Dedifferentiated amniotic fluid mesenchymal stem cell (primary cell): ENCODE measurements at regions not wholly inside any gene's neighbourhood (a gene's known extent, or its start where the extent isn't known, plus 50 kb on each side); places are given as distances from the start of the nearest gene placed in this dataset.

ENCODE experiments used
- DNase-seq: peaks from one replicate; pipeline ENCODE4 v3.0.0-alpha.2; 2016; ENCODE audit errors: extremely low spot score

DNA sequence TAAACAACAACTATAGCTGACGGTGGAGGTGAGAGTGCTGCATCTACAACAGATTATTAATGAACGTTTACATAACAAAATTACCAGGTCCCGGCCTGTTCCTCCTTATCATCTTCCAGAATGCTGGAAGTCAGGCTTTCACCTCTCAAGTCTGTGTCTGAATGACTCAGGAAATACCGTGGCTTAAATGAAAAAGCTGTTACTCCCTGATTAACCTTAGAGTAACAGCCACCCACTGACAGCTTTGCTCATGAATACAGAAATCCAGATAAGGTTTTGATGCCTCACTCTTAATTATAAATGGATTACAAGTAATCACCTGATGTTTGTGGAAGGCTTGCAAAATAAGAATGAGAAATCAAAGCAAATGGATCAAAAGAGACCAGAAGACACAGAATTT lies 885.3 kb upstream of the CELF4 start:
- DNase-seq: no peak

DNA sequence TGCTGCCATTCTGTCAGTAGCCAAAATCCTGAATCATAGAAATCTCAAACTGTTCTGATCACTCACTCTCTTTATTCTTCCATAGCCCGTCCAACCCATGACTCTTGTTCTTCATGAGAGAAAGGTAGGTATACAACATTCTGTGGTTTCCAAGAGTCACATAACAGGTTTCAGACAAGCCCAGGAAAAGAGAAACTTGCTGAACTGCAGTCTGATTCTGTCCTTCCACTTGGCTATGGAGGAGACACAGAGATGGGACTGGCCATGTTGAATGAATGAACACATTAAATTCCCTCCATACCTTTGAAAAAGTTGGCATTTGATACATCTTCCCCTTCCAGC lies 880.2 kb upstream of the CELF4 start:
- no peak for DNase-seq

- DNase-seq: no peak
These were observed 879.6 kb upstream of the CELF4 start for GRCh38 chr18:38444971-38445803.

- no peak for DNase-seq
These were observed 862.1 kb upstream of the CELF4 start for GRCh38 chr18:38427736-38428135.

GRCh38 chr18:38427234-38427633 lies 861.6 kb upstream of the CELF4 start:
- no peak for DNase-seq

DNA sequence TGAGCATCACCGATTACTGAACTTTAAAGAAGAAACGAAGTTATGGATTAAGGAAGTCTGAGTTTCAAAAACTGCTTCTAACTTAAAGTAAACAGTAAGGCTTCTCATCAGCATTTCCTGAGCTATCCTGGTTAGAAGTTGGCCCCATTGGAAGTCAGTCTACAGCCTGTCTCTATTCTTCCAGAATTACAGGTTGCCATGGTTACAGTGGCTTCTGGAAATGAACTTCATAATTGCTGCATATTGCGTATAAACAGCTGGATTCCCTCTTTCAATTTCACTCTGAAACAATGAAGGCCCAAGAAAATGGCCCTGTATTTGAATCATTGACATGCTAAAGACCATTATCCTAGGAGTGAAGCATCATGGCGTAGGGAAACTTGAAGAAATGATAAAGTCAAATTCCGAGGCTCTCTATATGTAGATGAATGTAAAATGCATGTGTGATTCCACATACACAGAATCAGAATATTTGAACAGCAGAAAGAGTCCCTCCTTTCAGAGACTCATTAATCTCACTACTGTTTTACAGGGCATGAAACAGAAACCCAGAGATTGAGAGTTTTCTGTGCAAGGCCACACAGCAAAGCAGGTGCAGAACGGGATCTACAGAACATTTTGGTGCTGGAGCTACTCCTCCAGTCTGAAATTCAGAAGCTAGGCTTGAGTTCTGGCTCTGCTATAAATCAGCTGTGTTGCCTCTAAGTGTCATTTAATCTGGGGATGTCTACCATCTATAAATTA lies 856.4 kb upstream of the CELF4 start:
- no peak for DNase-seq

GRCh38 chr18:38421021-38421420 lies 855.4 kb upstream of the CELF4 start:
- no peak for DNase-seq

DNA sequence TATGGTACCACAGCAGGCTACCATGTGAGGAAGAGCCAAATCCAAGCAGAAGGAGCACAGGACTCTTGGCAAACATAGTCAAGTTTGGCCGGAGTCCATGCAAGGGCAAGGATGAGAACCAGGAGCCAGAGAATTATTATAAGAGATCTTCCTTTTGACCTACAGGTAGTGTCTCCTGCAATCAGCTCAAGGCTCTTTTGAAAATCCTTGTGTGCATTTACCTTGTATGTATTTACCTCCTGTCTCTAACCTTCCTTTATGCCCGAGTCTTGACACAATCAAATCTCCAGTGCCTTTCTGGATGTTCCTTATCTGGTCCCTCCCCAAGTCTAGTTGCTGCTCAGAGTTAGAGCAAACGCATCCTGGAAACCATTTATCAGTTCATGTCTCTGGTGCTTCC lies 855.0 kb upstream of the CELF4 start:
- DNase-seq: no peak

GRCh38 chr18:38415811-38416210 lies 850.2 kb upstream of the CELF4 start:
- DNase-seq: no peak

- DNase-seq: no peak
These were observed 847.6 kb upstream of the CELF4 start for GRCh38 chr18:38413193-38413592.

DNA sequence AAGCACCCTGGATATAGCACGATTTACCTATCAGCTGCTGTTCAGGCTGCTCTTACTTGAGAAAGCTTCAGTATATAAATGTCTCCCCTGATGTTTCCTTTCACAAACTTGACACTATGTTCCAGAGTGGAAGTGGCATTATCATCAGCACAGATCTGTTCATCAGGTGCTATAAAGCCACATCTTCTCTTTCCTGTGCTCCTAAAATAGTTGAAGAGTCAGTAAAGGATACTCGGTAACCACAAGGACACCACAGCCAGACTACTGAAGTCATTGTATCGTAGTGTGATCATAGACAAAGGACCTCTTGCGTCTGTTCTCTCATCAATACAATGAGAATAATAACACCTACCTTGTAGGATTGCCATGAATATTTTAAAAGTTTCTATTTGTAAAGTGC lies 841.0 kb upstream of the CELF4 start:
- no peak for DNase-seq

GRCh38 chr18:38402509-38402908 lies 836.9 kb upstream of the CELF4 start:
- DNase-seq: no peak

DNA sequence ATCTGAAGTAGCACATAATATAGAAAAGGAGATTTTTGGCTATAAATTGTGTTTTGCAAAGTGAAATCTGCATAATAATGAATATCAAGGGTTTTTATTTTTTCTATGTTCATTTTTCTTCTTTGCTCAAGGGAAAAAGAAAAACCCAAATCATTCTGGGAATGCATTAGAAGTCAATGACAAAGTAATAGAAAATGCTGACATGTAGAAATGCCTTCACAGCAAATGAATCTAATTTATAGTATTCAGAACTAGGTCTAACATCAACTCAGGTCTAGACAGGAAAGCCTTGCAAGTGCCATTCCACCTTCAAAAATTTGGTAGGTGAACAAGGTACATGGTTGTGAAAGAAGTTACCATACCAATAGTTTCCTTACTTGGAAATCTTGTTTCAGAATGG lies 831.5 kb upstream of the CELF4 start:
- DNase-seq: no peak

GRCh38 chr18:38386146-38386545 lies 820.5 kb upstream of the CELF4 start:
- no peak for DNase-seq

DNA sequence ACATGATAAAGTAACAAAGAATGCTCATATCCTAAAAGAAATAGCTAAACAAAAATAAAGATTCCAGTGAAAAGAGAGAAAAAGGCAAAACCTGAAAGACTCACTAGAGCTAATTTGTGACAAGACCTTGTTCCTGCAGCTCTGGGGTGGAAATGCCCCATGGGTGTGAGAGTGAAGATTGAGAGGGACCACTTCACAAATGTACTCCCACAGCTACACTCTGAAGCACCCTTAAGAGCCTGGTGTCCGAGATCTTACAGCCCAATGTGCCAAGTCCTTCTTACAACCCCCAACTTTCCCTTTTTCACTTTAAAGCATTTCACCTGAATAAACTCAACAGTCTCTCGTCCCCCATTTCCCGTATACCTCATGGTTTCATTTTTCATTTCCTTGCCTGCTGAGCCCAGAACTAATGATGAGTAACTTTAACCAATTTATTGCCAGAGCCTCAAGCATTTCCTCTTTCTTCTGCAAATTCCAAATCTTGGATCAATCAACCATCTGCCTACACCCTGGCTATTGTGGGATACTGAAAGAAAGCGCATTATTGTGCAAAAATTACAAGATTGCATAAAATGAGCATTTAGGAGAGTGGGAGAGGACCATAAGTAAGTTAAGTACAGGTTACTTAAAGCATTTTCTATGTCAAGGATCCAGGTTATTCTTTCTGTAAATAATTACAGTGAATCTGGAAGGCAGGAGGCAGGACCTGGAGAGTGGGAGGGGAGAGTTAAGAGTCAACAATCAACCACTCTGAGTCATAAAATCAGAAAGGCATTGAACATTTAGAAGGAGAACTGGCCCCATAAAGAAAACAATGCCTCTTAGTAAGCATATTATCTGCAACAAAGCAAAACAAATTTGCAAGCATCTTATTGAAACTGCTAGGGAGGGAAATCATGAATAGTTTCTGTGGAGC lies 804.4 kb upstream of the CELF4 start:
- DNase-seq: no peak

DNA sequence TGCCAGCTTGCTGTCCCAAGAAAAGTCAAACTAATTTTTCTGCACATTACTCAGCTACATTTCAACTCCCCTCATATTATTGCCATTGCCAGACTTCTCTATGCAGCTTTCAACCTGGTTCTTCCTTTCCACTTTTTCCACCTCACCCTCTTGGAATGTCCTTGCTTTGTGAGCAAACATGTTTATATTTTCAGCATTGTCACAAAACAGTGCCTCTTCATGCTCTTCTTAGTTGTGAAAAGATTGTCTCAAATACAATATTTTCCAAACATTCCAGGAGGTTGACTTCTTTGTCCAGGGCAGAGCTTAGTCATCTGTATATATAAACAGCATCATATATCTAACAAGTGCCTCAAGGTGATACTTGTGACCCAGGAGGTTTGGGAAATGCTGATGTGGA lies 803.3 kb upstream of the CELF4 start:
- DNase-seq: no peak

DNA sequence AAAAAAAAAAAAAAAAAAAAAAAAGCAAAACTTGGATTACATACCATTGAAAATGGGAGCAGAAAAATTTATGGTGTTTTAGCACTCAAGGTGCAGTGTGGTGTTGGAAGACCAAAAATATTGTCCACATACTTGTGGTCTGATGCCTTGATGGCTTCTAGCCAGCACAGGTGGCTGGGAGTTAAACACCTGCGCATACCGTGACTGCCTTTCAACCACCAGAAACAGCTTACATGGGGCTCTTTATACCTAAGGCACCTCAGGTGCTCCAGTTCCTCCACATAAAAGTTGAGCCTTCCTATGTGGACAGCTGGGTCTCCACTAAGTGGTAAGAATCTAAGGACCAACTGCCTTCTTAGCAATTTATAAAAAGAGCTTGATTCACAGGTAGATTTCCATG lies 802.6 kb upstream of the CELF4 start:
- DNase-seq: no peak

DNA sequence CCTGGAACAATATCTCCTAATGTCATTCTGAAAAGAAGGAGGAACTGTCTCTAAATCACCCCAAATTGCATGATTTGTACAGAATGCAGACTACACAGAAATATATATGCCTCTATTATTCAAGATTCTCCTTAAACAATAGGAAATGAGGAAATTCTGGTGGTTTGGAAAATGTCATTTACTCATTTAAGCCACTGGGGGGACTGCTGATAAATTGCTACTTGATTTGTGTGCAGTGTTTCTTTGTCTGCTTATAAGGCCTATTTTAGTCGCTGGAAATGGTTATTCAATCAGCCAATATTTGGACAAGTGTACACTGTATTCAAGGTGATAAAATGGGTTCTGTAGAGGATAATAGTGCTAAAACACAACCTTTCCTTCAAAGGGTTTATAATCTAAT lies 801.9 kb upstream of the CELF4 start:
- no peak for DNase-seq

GRCh38 chr18:38362286-38362792 lies 796.7 kb upstream of the CELF4 start:
- DNase-seq: no peak

GRCh38 chr18:38358805-38359657 lies 793.4 kb upstream of the CELF4 start:
- no peak for DNase-seq

- DNase-seq: no peak
These were observed 787.6 kb upstream of the CELF4 start for GRCh38 chr18:38353149-38353548.
